HG02642 (cell line): ENCODE measurements at regions not wholly inside any gene's neighbourhood (a gene's known extent, or its start where the extent isn't known, plus 50 kb on each side); places are given as distances from the start of the nearest gene placed in this dataset.

ENCODE experiments used
- ATAC-seq: cut with Tn5 transposase; IDR thresholded peaks from one replicate; pipeline ENCODE4 v1.9.1; 2021; ENCODE audit warnings: mild to moderate bottlenecking; ENCODE audit not compliant: unreplicated experiment, poor library complexity

DNA sequence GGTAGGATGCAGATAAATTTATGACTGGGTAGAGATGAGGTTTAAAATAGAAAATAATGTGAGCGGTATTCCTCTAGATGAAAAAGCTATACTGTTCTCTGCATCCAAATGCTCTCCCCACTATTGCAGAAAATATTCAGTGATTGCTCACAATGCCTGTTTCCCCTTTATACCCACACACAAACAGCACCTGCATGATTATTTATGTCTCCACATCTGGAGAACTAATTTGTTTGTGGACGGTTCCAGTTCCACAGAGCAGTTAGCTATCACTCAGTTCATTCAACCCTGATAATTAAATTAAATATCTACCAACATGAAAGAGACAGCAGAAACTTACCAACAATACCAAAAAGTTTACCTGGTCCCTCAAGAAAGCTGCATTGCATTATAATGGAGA is 800.0 kb downstream of the CDH11 start:
- ATAC-seq: no peak

GRCh38 chr16:64321066-64321465 is 800.8 kb downstream of the CDH11 start:
- no peak for ATAC-seq

GRCh38 chr16:64317601-64318000 is 804.3 kb downstream of the CDH11 start:
- no peak for ATAC-seq

- no peak for ATAC-seq
Measured at GRCh38 chr16:64313726-64314125, 808.1 kb downstream of the CDH11 start.

DNA sequence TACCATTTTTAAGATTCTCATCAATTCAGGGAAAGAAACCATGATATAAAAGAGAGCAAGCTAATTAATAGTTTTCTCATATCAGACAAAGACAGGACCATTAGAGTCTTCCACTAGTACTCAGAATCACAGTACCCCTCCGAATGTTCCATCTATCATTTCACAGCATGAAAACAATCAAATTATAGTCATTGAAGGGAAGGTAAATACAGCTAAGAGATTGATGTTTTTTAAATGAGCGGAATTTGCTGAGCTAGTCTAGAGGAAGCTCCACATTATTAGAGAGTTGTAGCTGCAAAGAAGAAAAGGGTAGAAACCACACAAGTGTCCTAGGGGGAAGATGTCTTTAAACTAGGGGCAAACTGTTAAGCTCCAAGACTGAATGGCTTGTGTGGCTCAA is 808.9 kb downstream of the CDH11 start:
- no peak for ATAC-seq

DNA sequence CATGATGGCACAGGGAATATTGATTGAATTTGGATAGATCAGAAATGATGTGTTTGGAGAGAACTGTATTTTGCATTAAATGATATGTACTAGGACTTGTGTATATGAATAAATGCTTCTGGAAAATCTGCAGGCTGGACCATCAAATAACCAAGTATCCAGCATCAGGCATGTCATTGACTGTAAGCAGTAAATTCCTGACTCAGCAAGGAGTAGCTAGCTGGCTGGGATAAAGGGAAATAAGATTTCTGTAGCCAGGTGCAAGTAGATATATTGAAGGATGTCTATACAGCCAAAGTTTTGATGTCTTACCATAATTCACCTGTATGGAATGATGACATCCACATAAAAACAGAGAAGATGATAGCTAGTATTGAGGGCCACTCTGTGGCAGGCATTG is 809.6 kb downstream of the CDH11 start:
- no peak for ATAC-seq

DNA sequence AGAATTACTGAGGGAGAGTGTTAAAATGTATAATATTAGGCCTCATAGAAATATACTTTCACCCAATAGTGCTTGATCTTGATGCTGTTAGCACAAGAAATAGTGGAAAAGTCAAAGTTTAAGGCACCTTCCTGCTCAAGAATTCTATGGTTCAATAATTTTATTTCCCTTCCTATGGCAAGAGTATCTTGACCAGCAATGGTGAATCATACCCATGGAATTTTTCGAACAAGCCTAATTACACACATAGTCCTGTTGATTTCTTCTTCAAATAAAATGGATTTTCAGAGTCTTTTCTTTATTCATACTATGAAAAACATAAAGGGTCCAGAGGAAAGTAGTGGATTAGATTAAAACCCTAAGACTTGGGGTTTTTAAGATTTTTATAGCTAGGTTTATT is 810.6 kb downstream of the CDH11 start:
- no peak for ATAC-seq

- no peak for ATAC-seq
Measured at GRCh38 chr16:64309398-64310110, 812.3 kb downstream of the CDH11 start.

DNA sequence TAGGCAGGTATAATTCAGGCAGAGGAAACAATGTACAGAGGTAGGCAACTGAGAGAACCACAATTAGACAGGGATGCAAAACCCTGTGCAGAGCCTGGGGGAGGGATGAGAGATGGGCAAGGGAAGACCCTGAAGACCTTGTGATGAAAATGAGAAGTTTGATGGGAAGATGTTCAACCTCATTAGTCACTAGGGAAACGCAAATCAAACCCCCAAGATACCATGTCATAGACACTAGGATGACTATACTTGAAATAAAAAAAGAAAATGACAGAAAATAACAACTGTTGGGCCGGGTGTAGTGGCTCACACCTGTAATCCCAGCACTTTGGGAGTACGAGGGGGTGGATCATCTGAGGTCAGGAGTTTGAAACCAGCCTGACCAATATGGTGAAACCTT is 813.1 kb downstream of the CDH11 start:
- no peak for ATAC-seq

DNA sequence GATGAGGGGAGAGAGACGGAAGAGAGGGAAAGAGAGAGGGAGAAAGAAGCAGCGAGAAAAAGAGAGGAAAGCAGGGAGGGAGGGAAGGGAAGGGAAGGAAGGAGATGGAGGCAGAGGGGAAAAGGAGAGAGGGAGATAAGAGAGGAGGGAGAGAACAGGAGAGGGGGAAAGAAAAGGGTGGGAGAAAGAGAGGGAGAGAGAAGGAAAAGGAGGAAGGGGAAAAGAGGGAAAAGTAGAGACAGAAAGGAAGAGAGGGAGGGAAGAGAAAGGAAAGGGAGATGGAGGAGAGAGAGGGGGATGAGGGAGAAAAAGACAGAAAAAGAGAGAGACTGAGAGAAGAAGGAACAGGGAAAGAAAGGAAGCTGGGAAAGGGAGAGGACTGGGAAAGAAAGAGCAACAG is 814.4 kb downstream of the CDH11 start:
- no peak for ATAC-seq

- ATAC-seq: no peak
Measured at GRCh38 chr16:64305663-64306062, 816.2 kb downstream of the CDH11 start.

DNA sequence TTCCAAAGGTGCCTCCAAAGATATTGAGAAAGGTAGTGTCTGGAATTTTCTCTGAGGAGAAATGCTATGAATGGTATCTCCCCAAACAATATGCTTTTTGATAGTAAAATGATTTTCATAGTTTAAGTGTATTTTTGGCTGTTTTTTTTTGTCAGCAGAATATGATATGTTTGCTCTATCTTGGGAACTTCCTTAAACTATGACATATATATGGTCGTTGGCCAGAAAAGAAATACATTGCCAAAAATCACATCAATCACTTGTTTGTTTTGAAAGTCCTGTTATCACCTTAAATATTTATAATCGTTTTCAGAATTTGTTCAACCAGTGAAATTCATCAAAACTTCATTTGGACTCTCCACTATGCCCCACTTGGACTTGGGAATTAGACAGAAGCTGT is 816.9 kb downstream of the CDH11 start:
- ATAC-seq: no peak

DNA sequence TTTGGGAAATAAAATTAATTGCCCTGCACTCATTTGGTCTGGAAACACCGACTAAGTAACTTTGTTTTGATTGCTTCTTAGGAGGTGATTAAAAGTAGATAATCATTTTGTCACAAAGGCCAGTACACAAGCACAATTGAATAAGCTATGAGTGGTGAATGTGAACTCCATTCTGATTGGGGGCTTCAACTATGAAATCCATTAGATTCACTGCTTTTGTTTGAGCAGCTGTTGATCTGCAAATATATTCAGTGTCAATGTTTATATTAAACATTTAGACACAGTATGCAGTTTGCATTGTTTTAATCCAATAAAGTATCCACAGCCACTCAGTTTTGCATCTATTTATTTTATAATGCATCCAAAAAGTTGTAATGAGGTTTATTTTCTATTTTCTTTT is 817.5 kb downstream of the CDH11 start:
- no peak for ATAC-seq

DNA sequence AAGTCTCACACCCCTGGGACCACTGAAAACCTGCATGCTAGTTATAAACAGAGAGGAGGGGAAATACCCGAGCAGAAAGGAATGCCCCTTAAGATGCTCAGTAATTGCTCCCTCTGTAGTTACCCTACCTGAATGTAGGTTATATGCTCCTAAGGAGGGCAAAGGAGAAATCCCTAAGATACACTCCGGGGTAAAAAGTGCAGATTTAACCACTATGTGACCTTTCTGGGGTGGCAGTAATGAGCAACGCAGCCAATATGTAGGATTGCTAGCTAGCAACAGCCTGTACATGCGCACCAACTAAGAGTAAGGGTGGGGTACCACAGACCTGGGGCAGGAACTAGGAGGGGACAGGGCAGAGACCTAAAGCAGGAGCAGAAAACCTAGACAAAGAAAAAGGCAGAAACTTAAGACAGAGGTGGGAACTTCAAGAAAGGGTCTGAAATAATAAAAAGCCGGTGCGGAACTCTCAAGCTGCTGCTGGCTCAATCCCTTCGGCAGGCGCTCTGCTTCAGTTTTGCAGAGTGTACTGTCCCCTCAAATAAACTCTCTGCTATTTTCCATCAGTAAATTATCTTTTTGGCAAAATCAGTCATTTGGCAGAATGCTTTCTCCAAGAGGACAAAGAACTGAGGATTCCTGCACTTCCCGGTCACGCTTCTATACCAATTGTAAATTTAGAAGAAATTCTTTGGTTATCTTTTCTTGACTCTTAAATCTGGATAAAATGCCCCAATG is 823.8 kb downstream of the CDH11 start:
- no peak for ATAC-seq

DNA sequence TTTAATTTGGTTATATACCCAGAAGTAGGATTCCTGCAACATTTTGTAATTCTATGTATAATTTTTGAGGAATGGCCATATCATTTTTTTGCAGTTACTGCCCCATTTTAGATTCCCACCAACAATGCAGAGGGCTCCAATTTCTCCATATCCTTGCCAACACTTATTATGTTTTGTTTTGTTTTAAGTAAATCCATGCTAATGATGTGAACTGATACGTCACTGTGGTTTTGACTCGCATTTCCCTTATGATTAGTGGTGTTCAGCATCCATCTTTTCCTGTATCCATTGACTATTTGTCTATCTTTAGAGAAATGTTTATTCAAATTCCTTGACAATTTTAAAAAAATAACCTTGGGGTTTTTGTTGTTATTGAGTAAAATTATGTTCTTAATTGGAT is 826.4 kb downstream of the CDH11 start:
- no peak for ATAC-seq

GRCh38 chr16:64292953-64293352 is 828.9 kb downstream of the CDH11 start:
- no peak for ATAC-seq

DNA sequence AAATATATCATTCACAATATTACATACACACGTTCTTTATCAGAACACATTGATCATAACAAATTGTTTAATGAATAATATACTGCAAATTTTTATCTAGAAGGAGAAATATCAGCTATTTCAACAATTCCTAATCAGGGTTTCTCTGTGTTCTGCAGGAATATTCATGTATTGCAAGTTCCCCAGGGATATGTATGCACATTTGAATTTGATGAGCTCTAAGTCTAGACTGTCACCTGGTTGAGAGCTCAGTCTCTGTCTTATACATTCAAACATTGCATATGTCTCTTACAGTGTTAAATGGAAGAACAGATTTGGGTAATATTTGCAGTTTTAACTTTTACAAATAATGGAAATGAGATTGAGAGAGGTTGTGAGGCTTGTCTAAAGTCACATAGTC is 829.7 kb downstream of the CDH11 start:
- no peak for ATAC-seq

- no peak for ATAC-seq
Measured at GRCh38 chr16:64290461-64290860, 831.4 kb downstream of the CDH11 start.

- no peak for ATAC-seq
Measured at GRCh38 chr16:64287655-64288528, 834.0 kb downstream of the CDH11 start.

GRCh38 chr16:64282181-64282580 is 839.7 kb downstream of the CDH11 start:
- ATAC-seq: no peak

DNA sequence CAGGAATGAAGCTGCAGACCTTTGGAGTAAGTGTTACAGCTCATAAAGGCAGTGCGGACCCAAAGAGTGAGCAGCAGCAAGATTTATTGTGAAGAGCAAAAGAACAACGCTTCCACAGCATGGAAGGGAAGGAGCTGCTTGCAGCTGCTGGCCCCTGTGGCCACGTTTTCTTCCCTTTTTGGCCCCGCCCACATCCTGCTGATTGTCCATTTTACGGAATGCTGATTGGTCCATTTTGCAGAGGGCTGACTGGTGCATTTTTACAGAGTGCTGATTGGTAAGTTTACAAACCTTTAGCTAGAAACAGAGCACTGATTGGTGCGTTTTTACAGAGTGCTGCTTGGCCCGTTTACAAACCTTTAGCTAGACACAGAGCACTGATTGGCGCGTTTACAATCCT is 841.5 kb downstream of the CDH11 start:
- ATAC-seq: no peak
